CD4-positive, alpha-beta T cell treated with Interleukin-4 for 4 hours (primary cell): ENCODE measurements at regions not wholly inside any gene's neighbourhood (a gene's known extent, or its start where the extent isn't known, plus 50 kb on each side); places are given as distances from the start of the nearest gene placed in this dataset.
A peak's percentile ranks its signal among the peaks of the same experiment; 100 is the strongest.
"Not testable (repeated sequence)": the region's sequence is repeated elsewhere in the genome, so short reads cannot be mapped to it uniquely, and the experiment has no call there.

Experiments used
- DNase-seq: peaks from one replicate; pipeline ENCODE4 v3.0.0-alpha.2; 2020

GRCh38 chr20:19901226-19901625 is 115.9 kb upstream of the NAA20 start:
- no peak for DNase-seq

GRCh38 chr20:19903168-19903811 is 113.9 kb upstream of the NAA20 start:
- peak; percentile 25 for DNase-seq

- no peak for DNase-seq
These were observed 109.7 kb upstream of the NAA20 start for GRCh38 chr20:19907326-19908056.

- no peak for DNase-seq
These were observed 108.6 kb upstream of the NAA20 start for GRCh38 chr20:19908576-19908975.

- no peak for DNase-seq
These were observed 107.4 kb upstream of the NAA20 start for GRCh38 chr20:19909725-19910124.

- DNase-seq = no peak
These were observed 105.3 kb upstream of the NAA20 start for GRCh38 chr20:19911810-19912382.

GRCh38 chr20:19913349-19913748 is 103.8 kb upstream of the NAA20 start:
- DNase-seq = no peak

GRCh38 chr20:19913927-19914614 is 103.1 kb upstream of the NAA20 start:
- no peak for DNase-seq

- DNase-seq = peak; percentile 18
These were observed 101.9 kb upstream of the NAA20 start for GRCh38 chr20:19915111-19915798.

- DNase-seq = no peak
These were observed 100.4 kb upstream of the NAA20 start for GRCh38 chr20:19916531-19917485.

GRCh38 chr20:19918965-19919329 is 98.2 kb upstream of the NAA20 start:
- DNase-seq = no peak

- DNase-seq = no peak
These were observed 96.6 kb upstream of the NAA20 start for GRCh38 chr20:19920381-19921138.

- DNase-seq = no peak
These were observed 95.8 kb upstream of the NAA20 start for GRCh38 chr20:19921284-19921793.

- not testable (repeated sequence) for DNase-seq
These were observed 95.3 kb upstream of the NAA20 start for GRCh38 chr20:19921829-19922228.

GRCh38 chr20:19922716-19923115 is 94.4 kb upstream of the NAA20 start:
- no peak for DNase-seq

- DNase-seq = no peak
These were observed 93.4 kb upstream of the NAA20 start for GRCh38 chr20:19923762-19924161.

GRCh38 chr20:19924255-19924654 is 92.9 kb upstream of the NAA20 start:
- DNase-seq = no peak

- DNase-seq = no peak
These were observed 90.6 kb upstream of the NAA20 start for GRCh38 chr20:19926591-19926990.

- no peak for DNase-seq
These were observed 88.7 kb upstream of the NAA20 start for GRCh38 chr20:19928328-19929011.

- DNase-seq = no peak
These were observed 88.2 kb upstream of the NAA20 start for GRCh38 chr20:19929012-19929360.
